ENCODE measurements at regions not wholly inside any gene's neighbourhood (a gene's known extent, or its start where the extent isn't known, plus 50 kb on each side); places are given as distances from the start of the nearest gene placed in this dataset.

GRCh38 chr9:80375477-80375876 lies 803.7 kb downstream of the TLE4 start:
- TF ChIP-seq POLR2AphosphoS5 (IDR thresholded peaks at IDR 0.05) = no peak
- TF ChIP-seq CTCF (IDR thresholded peaks at IDR 0.05) = no peak
- TF ChIP-seq EP300 (IDR thresholded peaks at IDR 0.05; ENCODE audit: low read depth) = no peak
- no peak for TF ChIP-seq POLR2A (IDR thresholded peaks at IDR 0.05)

All from transverse colon (tissue), 4 donors.